ENCODE measurements at regions not wholly inside any gene's neighbourhood (a gene's known extent, or its start where the extent isn't known, plus 50 kb on each side); places are given as distances from the start of the nearest gene placed in this dataset.

DNA sequence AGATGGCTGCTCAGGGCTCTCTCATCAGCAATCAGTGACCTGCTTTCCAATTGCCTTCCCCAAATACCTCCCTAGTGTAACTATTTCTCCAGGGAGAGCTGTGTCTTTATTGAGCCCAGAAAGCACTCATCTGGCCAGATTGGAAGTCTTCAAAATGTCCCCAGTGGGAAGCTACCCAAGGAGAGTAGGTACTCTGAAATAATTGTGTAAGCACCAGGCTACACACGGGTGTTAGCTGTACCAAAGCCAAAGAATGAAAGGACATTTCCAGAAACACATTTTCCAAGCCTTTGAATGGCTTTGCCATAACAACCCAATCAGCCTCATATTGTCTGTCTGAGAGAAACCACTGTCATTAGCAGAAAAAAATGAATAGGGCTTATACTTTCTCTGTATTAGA is 318.8 kb downstream of the FAM170A start:
- Mint-ChIP-seq H3K27me3 (ENCODE audit: unreplicated experiment) (peaks cover 20% of the 10 kb centered on the region), H3K4me1 (ENCODE audit: unreplicated experiment) (no peaks in the 10 kb centered on the region), H3K4me3 (ENCODE audit: unreplicated experiment) (no peak overlapping the region), H3K36me3 (ENCODE audit: unreplicated experiment) (no peaks in the 10 kb centered on the region), H3K27ac (ENCODE audit: unreplicated experiment) (no peak overlapping the region), H3K9me3 (ENCODE audit: unreplicated experiment) (peaks cover 14% of the 10 kb centered on the region)
- TF ChIP-seq, protein P1, sequence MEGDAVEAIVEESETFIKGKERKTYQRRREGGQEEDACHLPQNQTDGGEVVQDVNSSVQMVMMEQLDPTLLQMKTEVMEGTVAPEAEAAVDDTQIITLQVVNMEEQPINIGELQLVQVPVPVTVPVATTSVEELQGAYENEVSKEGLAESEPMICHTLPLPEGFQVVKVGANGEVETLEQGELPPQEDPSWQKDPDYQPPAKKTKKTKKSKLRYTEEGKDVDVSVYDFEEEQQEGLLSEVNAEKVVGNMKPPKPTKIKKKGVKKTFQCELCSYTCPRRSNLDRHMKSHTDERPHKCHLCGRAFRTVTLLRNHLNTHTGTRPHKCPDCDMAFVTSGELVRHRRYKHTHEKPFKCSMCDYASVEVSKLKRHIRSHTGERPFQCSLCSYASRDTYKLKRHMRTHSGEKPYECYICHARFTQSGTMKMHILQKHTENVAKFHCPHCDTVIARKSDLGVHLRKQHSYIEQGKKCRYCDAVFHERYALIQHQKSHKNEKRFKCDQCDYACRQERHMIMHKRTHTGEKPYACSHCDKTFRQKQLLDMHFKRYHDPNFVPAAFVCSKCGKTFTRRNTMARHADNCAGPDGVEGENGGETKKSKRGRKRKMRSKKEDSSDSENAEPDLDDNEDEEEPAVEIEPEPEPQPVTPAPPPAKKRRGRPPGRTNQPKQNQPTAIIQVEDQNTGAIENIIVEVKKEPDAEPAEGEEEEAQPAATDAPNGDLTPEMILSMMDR (IDR thresholded peaks at IDR 0.05), result no peak
- no peak for DNase-seq (ENCODE audit: extremely low spot score, unreplicated experiment)

DNA sequence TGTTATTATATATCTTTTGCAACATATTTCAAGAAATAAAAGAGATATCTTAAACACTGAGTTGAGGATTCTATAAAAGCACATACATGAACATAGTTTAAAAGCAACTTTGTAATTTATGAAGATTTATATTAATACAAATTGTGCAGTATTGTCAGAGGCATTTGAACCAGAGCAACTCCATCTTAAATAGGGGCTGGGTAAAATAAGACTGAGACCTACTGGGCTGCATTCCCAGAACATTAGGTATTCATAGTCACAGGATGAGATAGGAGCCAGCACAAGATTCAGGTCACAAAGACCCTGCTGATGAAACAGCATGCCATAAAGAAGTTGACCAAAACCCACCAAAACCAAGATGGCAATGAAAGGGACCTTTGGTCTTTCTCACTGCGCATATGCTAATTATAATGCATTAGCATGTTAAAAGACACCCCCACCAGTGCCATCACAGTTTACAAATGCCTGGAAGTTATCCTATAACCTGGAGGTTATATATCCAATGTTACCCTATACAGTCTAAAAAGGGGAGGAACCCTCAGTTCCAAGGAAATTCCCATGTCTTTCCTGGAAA is 320.2 kb downstream of the FAM170A start:
- Mint-ChIP-seq H3K4me1 (ENCODE audit: unreplicated experiment) (no peaks in the 10 kb centered on the region), H3K27me3 (ENCODE audit: unreplicated experiment) (peaks cover 20% of the 10 kb centered on the region), H3K27ac (ENCODE audit: unreplicated experiment) (no peak overlapping the region), H3K9me3 (ENCODE audit: unreplicated experiment) (peaks cover 14% of the 10 kb centered on the region), H3K36me3 (ENCODE audit: unreplicated experiment) (no peaks in the 10 kb centered on the region), H3K4me3 (ENCODE audit: unreplicated experiment) (no peak overlapping the region)
- TF ChIP-seq, protein P1 (IDR thresholded peaks at IDR 0.05), result no peak
- DNase-seq (ENCODE audit: extremely low spot score, unreplicated experiment), result no peak

DNA sequence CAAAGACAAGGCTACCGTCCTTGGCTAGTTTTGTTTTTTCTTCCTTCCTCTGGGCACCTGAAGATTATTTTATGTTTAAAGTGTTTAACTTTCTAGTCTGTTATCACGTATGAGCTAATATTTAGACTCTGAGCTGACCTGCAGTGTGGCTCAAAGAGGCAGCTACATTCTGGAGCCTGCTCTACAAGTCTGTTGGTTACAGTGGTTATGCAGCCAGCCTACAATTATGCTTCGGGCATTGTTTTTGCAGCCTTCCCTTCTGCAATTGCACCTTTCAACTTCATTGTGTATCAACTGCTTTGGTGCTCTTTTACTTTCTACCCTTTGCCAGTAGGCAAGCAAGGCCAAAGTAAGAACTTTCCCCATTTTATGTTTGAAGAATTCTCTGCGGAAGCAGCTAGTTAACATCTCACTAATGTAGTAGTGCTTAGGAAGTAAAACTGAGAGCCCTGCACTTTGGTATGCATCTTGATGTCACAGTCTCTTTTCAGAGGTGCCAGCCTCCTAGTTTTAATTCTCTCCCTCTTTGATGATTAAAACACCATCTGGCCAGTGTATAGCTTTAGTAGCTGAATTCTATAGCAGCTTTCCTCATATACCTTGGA is 322.1 kb downstream of the FAM170A start:
- Mint-ChIP-seq H3K9me3 (ENCODE audit: unreplicated experiment) (peaks cover 10% of the 10 kb centered on the region), H3K27ac (ENCODE audit: unreplicated experiment) (no peak overlapping the region), H3K4me1 (ENCODE audit: unreplicated experiment) (no peaks in the 10 kb centered on the region), H3K36me3 (ENCODE audit: unreplicated experiment) (no peaks in the 10 kb centered on the region), H3K27me3 (ENCODE audit: unreplicated experiment) (peaks cover 11% of the 10 kb centered on the region), H3K4me3 (ENCODE audit: unreplicated experiment) (no peak overlapping the region)
- TF ChIP-seq, protein P1 (IDR thresholded peaks at IDR 0.05), result no peak
- DNase-seq (ENCODE audit: extremely low spot score, unreplicated experiment), result no peak

DNA sequence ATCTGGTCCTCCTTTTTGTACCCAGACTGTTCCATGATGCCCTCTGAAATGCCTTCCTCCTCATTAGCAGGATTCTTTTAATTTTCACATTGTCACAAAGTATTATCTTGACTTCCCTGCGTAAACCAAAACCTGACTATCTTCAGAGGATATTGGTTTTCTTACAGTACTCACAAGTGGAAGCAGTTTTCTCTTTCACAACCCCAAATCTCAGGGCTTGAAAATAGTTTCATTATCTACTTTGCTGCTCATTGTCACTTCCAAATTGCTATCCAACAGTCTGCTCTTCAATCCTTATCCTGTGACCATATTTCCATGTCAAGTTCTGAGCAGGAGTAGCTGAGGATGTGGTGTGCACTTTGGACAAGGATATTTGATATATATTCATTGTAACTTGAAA is 324.1 kb downstream of the FAM170A start:
- H3K27ac Mint-ChIP-seq (ENCODE audit: unreplicated experiment), result no peak overlapping the region
- H3K4me1 Mint-ChIP-seq (ENCODE audit: unreplicated experiment), result no peaks in the 10 kb centered on the region

DNA sequence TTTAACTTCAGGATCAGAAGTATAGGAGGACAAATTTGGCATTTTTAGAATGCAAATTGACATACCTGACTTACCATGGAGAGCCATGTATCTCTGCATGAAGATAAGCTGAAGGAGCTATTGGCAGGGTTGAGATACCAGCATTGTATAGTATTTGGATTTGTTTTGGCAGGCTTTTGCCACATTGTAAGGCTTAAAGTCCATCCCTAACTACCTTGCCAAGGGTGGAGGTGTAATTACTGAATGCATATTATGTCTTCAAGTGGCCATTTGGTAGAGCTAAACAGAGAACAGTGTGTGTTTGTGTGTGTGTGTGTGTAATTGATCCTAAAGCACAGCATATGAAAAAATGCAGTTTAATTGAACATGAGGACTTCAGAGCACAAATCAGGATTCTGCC is 324.7 kb downstream of the FAM170A start:
- no peak overlapping the region for H3K4me3 Mint-ChIP-seq (ENCODE audit: unreplicated experiment)
- H3K9me3 Mint-ChIP-seq (ENCODE audit: unreplicated experiment), result peaks cover 5% of the 10 kb centered on the region
- no peaks in the 10 kb centered on the region for H3K4me1 Mint-ChIP-seq (ENCODE audit: unreplicated experiment)
- H3K36me3 Mint-ChIP-seq (ENCODE audit: unreplicated experiment), result no peaks in the 10 kb centered on the region
- no peak for DNase-seq (ENCODE audit: extremely low spot score, unreplicated experiment)
- H3K27ac Mint-ChIP-seq (ENCODE audit: unreplicated experiment), result no peak overlapping the region
- TF ChIP-seq, protein P1 (IDR thresholded peaks at IDR 0.05), result no peak
- peaks cover 4% of the 10 kb centered on the region for H3K27me3 Mint-ChIP-seq (ENCODE audit: unreplicated experiment)

More for the DNA sequence above, 324.1 kb downstream of the FAM170A start:
- Mint-ChIP-seq H3K4me3 (ENCODE audit: unreplicated experiment) (no peak overlapping the region), H3K9me3 (ENCODE audit: unreplicated experiment) (peaks cover 5% of the 10 kb centered on the region), H3K36me3 (ENCODE audit: unreplicated experiment) (no peaks in the 10 kb centered on the region), H3K27me3 (ENCODE audit: unreplicated experiment) (peaks cover 6% of the 10 kb centered on the region)
- TF ChIP-seq, protein P1 (IDR thresholded peaks at IDR 0.05), result no peak
- no peak for DNase-seq (ENCODE audit: extremely low spot score, unreplicated experiment)

All from osteocyte (in vitro differentiated cells).